GM03348 (cell line): ENCODE measurements at regions not wholly inside any gene's neighbourhood (a gene's known extent, or its start where the extent isn't known, plus 50 kb on each side); places are given as distances from the start of the nearest gene placed in this dataset.
"Not testable (repeated sequence)": the region's sequence is repeated elsewhere in the genome, so short reads cannot be mapped to it uniquely, and the experiment has no call there.

Source experiments
- DNase-seq: peaks from one replicate; pipeline ENCODE4 v3.0.0; 2012; ENCODE audit warnings: low spot score

DNA sequence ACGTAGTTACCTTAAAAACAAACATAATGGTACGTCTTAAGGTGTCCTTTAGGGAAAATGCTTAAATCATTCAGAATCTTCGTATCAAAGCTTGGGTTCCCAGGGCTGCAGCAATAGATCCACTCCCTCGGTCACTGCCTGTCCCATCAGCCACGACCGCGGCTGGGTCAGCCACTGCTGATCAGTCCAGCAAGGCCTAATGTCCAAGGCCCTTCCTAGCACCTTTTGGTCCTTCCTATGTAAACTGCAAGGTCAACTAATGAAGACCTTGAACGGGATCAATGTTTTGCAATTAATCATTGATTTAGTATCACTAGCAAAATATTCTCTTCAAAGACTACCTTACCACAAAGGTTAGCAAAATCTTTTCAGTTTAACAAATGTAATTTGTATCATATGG, 122.2 kb upstream of the IGF1R start:
- no peak for DNase-seq

DNA sequence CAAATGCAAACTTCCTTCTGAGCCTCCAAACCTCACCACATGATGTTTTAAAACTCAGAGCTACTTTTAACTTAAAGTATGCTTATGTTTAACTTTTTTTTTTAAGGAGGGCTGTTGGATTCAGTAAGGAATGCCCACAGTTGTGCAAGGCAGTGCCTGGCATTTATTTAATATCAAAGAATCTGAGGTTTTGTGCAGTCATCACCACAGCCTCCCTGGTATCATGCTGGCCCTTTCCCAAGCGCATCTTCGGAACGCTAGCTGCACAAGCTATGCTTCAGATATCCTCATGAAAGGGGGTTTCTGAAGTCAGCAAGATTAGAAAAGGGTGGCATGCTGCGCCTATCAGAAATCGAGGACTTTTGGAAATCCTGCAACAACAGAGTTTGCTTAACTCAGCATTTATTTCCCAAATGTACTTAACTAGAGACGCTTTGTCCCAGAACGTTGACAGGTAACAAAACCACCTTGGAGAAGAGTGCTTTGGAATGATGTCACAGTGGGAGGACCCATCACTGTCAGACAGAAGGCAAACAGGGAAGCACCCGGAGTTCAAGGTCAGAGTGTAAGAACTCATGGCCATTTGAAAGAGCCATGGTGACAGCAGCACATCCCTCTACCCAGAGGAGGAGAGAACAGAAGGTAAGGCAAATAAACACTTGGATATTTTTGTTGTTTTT, 120.2 kb upstream of the IGF1R start:
- DNase-seq: no peak

- no peak for DNase-seq
These were observed 118.9 kb upstream of the IGF1R start for GRCh38 chr15:98529205-98530145.

DNA sequence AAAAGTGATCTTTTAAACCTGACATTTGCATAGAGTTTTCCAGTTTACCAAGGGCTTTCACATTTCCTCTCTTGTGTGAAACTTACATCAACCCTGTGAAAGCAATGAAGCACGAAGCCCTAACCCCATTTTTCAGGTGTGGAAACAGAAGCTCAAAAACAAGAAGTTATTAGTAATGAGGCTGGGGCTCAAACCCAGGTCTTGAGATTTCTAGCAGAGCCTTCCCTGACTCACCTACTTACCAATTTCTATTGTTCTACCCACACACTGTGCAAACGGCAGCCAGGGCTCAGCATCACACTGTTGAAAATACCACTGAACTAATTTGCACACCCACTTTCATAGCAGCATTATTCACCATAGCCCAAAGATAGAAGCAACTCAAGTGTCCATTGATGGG, 117.8 kb upstream of the IGF1R start:
- DNase-seq: no peak

DNA sequence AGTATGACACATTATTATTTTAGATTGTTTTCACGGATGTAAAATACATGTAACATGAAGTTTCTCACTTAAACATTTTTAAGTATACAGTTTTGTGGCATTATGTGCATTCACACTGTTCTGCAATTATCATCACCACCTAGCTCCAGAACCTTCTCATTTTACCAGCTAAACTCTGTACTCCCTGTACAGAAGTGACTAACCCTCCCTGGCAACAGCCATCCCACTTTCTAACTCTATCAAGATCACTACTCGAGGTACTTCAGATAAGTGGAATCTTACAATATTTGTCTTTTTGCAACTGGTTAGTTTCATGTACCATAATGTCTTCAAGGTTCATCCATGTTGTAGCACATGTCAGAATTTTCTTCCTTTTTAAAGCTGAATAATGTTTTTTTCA, 116.3 kb upstream of the IGF1R start:
- no peak for DNase-seq

- DNase-seq: no peak
These were observed 111.4 kb upstream of the IGF1R start for GRCh38 chr15:98536976-98537375.

DNA sequence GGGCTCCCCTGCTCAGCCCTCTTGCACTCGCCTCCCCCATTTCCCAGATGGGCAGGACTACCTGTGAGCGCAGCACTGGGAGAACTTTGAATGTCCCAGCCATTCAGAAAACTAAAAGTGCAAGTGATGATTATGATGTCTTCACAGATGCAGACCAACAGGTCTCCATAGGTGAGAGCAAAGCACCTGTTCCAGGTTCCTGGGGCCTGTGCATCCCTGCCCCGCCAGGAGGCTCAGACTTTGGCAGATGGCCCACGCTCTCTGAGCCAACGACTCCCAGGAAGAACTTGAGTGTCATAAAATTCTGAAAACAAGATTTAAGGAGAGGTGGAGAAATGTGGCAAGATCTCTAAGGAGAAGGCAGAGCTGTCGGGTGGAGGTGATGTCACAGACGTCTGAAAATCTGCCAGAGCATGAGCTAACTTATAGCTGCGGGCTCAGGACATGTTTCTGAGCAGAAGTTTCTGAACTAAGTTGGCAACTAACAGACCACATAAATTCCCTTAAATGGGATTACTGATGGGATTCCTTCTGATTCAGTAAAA, 110.8 kb upstream of the IGF1R start:
- DNase-seq: no peak

- DNase-seq: no peak
These were observed 106.8 kb upstream of the IGF1R start for GRCh38 chr15:98541519-98541918.

GRCh38 chr15:98543237-98543636, 105.1 kb upstream of the IGF1R start:
- no peak for DNase-seq

DNA sequence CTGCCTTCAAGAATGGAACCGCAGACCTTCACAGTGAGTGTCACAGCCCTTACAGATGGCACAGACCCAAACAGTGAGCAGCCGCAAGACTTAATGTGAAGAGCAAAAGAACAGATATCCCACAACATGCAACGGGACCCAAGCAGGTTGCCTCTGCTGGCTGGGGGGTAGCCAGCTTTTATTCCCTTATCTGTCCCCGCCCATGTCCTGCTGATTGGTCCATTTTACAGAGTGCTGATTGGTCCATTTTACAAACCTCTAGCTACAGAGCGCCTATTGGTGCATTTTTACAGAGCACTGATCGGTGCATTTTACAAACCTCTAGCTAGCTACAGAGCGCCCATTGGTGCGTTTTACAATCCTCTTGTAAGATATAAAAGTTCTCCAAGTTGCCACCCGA, 102.0 kb upstream of the IGF1R start:
- no peak for DNase-seq

GRCh38 chr15:98547275-98547674, 101.1 kb upstream of the IGF1R start:
- DNase-seq: no peak

DNA sequence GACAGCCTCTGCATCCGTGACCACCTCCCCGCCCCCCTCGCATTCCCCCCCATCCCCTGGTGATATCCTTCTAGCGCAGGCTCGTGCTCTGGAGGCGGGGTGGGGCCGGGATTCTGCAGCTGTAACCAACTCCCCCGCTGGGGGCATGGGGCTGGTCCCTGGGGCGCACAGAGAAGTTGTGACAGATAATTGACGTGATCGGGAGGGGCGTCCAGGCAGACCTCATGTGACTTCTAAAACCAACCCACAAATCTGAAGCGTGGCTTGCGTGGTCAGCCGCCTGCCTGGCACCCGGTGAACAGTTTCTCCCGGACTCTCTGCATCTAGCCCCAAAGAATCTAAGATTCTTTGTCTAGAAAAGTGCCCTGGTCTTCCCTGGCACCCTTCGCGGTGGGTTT, 100.6 kb upstream of the IGF1R start:
- no peak for DNase-seq

- DNase-seq: peak; percentile 74
These were observed 100.0 kb upstream of the IGF1R start for GRCh38 chr15:98548139-98548971.

- DNase-seq: no peak
These were observed 99.3 kb upstream of the IGF1R start for GRCh38 chr15:98549003-98549402.

DNA sequence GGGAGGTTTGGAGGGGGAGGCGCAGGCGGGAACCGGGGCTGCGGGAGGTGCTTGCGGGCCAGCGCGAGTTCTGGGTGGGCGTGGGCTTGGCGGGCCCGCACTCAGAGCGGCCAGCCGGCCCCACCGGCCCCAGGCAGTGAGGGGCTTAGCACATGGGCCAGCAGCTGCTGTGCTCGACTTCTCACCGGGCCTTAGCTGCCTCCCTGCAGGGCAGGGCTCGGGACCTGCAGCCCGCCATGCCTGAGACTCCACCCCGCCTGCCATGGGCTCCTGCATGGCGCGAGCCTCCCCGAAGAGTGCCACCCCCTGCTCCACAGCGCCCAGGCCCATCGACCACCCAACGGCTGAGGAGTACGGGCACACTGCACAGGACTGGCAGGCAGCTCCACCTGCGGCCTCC, 98.6 kb upstream of the IGF1R start:
- DNase-seq: no peak

GRCh38 chr15:98550363-98550762, 98.0 kb upstream of the IGF1R start:
- DNase-seq: not testable (repeated sequence)

DNA sequence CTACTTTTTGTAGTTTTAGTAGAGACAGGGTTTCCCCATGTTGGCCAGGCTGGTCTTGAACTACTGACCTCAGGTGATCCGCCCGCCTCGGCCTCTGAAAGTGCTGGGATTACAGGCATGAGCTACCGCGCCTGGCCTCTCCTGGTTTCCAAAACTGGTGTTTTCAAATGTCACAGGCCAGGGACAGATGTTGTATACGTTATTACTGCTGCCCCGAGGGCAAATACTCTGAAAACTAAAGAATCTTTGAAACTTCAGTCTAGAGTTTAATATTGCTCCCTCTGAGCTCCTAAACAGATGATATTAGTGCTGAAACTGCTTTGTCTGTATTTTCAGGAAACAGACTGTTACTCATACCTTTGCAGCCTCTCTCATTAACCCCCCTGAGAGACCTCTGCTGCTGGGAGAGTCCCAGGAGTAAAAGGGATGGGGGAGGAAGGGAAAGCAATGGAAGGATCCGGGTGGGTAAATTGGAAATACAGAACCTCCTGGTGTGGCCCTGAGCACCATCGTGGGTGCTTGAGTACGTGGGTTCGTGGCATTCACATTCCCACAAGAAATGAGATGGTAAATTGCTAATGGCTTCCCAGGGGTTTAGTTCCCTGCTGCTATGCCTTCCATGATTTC, 96.3 kb upstream of the IGF1R start:
- no peak for DNase-seq

GRCh38 chr15:98554272-98555172, 93.8 kb upstream of the IGF1R start:
- no peak for DNase-seq

DNA sequence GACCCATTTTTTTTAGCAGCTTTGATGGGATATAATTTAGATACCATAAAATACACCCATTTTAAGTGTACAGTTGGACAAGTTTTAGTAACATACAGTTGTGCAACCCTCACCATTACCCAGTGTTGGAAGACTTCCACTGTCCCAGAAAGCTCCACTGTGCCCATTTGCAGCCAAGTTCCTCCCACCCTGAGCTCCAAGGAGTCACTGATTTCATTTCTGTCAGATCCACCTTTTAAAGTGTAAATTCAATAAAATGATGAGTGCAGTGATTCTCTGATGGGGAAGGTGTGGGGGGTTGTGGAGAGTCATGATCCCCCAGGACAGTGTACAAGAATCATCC, 93.2 kb upstream of the IGF1R start:
- DNase-seq: no peak

DNA sequence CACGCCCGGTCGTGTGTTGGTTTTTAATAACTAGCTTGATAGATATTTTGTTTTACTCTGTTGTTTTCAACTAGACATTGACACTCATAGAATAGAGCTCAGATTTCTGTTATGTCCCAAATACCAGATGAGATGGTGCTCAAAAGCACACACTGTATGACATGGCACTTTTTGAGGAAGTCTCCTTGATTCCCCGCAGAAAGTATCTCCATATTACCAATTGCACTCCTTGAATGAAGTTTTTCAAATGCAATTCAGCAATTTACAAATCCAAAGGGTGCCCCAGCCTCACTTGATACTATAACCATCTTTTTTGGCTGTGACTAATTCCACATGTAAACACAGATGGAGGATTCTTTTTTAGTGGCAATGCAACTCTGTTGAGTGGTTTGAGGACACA, 92.0 kb upstream of the IGF1R start:
- DNase-seq: no peak

GRCh38 chr15:98560338-98560737, 88.0 kb upstream of the IGF1R start:
- no peak for DNase-seq
